Karpas-422 (cell line): ENCODE measurements at regions not wholly inside any gene's neighbourhood (a gene's known extent, or its start where the extent isn't known, plus 50 kb on each side); places are given as distances from the start of the nearest gene placed in this dataset.

Experiments
- DNase-seq: peaks from one replicate; pipeline ENCODE4 v3.0.0-alpha.2; 2015
- H2AFZ ChIP-seq: fragments of 200-600 bp; sonication (generic); 2 replicates; pipeline ENCODE4 v1.6.1; 2014; ENCODE audit warnings: antibody characterized with exemption, low read length, mixed read lengths
- H3K27ac ChIP-seq: fragments of 200-600 bp; sonication (generic); 2 replicates; pipeline ENCODE4 v1.5.1; 2014; ENCODE audit warnings: mild to moderate bottlenecking, low read length, moderate library complexity
- H3K27me3 ChIP-seq: fragments of 200-600 bp; sonication (generic); 2 replicates; pipeline ENCODE4 v1.6.1; 2014; ENCODE audit warnings: low read length, mixed read lengths
- H3K36me3 ChIP-seq: fragments of 200-600 bp; sonication (generic); 2 replicates; pipeline ENCODE4 v1.6.1; 2014; ENCODE audit warnings: low read length, mixed read lengths; ENCODE audit not compliant: insufficient read depth
- H3K4me1 ChIP-seq: fragments of 200-600 bp; sonication (generic); 2 replicates; pipeline ENCODE4 v1.6.1; 2014; ENCODE audit warnings: mild to moderate bottlenecking, low read length, mixed read lengths
- H3K4me2 ChIP-seq: fragments of 200-600 bp; sonication (generic); 2 replicates; pipeline ENCODE4 v1.6.1; 2014; ENCODE audit warnings: low read length, low read depth, mild to moderate bottlenecking; ENCODE audit not compliant: poor library complexity, severe bottlenecking
- H3K4me3 ChIP-seq: fragments of 200-600 bp; sonication (generic); 2 replicates; pipeline ENCODE4 v1.5.1; 2014; ENCODE audit warnings: mild to moderate bottlenecking, antibody characterized with exemption, low read length, mixed read lengths
- H3K79me2 ChIP-seq: fragments of 200-600 bp; sonication (generic); 2 replicates; pipeline ENCODE4 v1.6.1; 2014; ENCODE audit warnings: mild to moderate bottlenecking, low read length, mixed read lengths
- H3K9ac ChIP-seq: fragments of 200-600 bp; sonication (generic); 2 replicates; pipeline ENCODE4 v1.6.0; 2014; ENCODE audit warnings: low read length
- H3K9me2 ChIP-seq: fragments of 200-600 bp; sonication (generic), shearing (Covaris generic); replicated peaks from 2 replicates; pipeline ENCODE4 v1.6.0; 2014; ENCODE audit warnings: mild to moderate bottlenecking, low read length, moderate library complexity; ENCODE audit not compliant: insufficient read depth
- H3K9me3 ChIP-seq: fragments of 300-700, 200-600 bp; sonication (generic); 2 replicates; pipeline ENCODE4 v1.6.1; 2014; ENCODE audit warnings: low read length, mixed read lengths
- H4K20me1 ChIP-seq: fragments of 200-600 bp; sonication (generic); 2 replicates; pipeline ENCODE4 v1.6.1; 2014; ENCODE audit warnings: mild to moderate bottlenecking, antibody characterized with exemption, low read length, low read depth; ENCODE audit not compliant: insufficient read depth

DNA sequence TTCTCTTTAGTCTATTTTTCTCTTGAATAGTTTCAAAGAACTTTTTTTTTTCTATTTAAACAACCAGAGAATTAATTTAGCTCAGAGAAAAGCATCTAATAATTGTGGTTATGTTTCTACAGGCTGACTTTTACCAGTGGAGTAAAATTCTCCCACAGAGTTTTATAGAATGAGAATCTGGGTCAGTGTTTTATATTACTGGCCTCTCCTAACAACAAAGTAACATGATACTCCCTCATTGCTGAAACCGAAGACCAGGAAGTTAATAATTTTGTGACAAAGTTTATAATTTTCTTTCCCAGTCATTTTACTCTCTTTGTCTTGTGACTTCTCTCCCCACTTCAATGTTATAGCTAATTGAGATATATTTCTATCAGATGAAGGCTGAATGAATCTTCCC lies 946.9 kb downstream of the EPHA3 start:
- Histone ChIP-seq H3K27me3 (no peaks in the 10 kb centered on the region), H3K4me1 (no peaks in the 10 kb centered on the region), H3K4me2 (no peak overlapping the region), H3K4me3 (no peak overlapping the region), H3K9me3 (no peaks in the 10 kb centered on the region), H3K27ac (no peak overlapping the region), H4K20me1 (no peaks in the 10 kb centered on the region), H3K9me2 (no peaks in the 10 kb centered on the region), H3K36me3 (no peaks in the 10 kb centered on the region), H2AFZ (no peak overlapping the region), H3K9ac (no peak overlapping the region), H3K79me2 (no peaks in the 10 kb centered on the region)
- no peak for DNase-seq

DNA sequence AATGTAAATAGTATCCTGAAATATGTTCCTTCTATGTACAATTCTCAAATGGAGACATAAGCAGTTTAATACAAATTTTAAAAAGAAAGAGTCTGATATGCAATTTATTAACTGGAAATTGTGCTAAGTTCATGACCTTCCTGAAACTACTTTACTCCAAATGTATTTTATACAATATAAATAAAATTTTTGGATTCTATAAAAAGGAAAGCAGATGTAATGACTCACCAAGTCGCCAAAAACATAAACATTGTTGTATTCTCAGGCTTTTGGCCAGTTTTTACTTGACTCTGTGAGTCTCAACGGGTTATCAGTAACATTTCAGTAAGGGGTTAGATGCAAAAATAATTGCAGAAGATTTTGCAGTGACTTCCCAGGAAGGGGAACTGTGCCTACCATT lies 948.2 kb downstream of the EPHA3 start:
- no peak overlapping the region for H3K27ac ChIP-seq
- no peak overlapping the region for H2AFZ ChIP-seq
- no peaks in the 10 kb centered on the region for H3K9me3 ChIP-seq
- no peaks in the 10 kb centered on the region for H3K27me3 ChIP-seq
- H4K20me1 ChIP-seq, result no peaks in the 10 kb centered on the region
- no peaks in the 10 kb centered on the region for H3K79me2 ChIP-seq
- H3K4me3 ChIP-seq, result no peak overlapping the region
- DNase-seq, result no peak
- H3K36me3 ChIP-seq, result no peaks in the 10 kb centered on the region
- no peaks in the 10 kb centered on the region for H3K9me2 ChIP-seq
- H3K9ac ChIP-seq, result no peak overlapping the region
- no peak overlapping the region for H3K4me2 ChIP-seq
- no peaks in the 10 kb centered on the region for H3K4me1 ChIP-seq

DNA sequence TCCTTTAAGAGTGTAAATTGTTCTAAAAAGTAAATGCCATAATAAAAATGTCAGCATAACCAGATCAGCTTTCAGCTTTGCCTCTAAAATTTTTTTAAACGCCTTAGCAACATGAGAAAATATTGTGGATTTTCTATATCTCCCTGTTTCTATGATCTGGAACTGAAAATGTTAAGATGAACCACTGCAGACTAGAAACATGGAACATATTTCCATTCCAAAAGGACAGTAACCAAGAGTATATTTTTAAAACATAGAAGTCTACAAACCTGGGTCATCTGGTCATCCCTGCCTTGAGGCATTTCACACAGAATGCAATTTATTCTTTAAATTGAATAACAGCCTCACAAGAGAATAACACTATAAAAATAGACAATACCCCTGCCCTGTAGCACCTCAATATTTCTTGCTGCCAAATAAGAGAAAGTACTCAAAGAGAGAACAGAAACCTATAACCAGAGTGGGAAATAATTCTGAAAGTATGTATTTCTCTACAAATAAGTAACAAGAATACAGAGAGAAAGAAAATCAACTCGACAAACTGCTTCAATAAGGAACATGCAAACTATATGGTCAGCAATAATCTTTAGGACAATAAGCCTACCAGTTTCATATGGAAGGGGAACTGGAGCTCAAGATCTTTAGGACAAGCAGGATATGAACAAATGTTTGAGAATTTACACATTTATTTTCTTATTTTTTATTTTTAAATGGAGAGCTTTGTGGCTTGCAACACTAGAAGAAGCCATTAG lies 949.0 kb downstream of the EPHA3 start:
- DNase-seq, result no peak
- Histone ChIP-seq H3K4me3 (no peak overlapping the region), H3K9ac (no peak overlapping the region), H3K27ac (no peak overlapping the region), H2AFZ (no peak overlapping the region), H3K27me3 (no peaks in the 10 kb centered on the region), H3K9me3 (no peaks in the 10 kb centered on the region), H4K20me1 (no peaks in the 10 kb centered on the region), H3K4me1 (no peaks in the 10 kb centered on the region), H3K9me2 (no peaks in the 10 kb centered on the region), H3K79me2 (no peaks in the 10 kb centered on the region), H3K36me3 (no peaks in the 10 kb centered on the region), H3K4me2 (no peak overlapping the region)

DNA sequence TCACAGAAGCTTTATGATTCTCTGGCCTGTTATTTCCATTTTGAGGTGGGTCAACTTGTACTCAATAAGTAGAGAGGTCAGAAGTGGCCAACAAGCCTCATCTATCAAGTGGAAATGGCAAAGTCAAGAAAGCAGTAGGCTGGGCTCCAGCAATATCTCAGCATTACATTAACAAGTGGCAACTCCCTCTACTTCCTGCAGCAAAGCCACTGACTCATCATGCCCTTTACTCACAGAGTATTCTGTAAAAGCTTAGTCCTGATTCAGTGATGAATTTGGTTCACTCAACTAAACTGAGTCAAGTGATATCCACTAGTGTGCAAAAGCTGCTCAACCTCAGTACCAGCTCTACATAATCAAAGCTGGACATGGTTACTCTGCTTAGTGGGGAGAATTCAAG lies 954.6 kb downstream of the EPHA3 start:
- no peaks in the 10 kb centered on the region for H4K20me1 ChIP-seq
- H3K79me2 ChIP-seq, result no peaks in the 10 kb centered on the region
- H3K4me1 ChIP-seq, result no peaks in the 10 kb centered on the region
- no peak overlapping the region for H3K4me3 ChIP-seq
- DNase-seq, result no peak
- no peak overlapping the region for H3K9ac ChIP-seq
- no peak overlapping the region for H3K4me2 ChIP-seq
- no peaks in the 10 kb centered on the region for H3K36me3 ChIP-seq
- H3K27me3 ChIP-seq, result no peaks in the 10 kb centered on the region
- H3K9me3 ChIP-seq, result no peaks in the 10 kb centered on the region
- H3K27ac ChIP-seq, result no peak overlapping the region
- no peak overlapping the region for H2AFZ ChIP-seq
- no peaks in the 10 kb centered on the region for H3K9me2 ChIP-seq

DNA sequence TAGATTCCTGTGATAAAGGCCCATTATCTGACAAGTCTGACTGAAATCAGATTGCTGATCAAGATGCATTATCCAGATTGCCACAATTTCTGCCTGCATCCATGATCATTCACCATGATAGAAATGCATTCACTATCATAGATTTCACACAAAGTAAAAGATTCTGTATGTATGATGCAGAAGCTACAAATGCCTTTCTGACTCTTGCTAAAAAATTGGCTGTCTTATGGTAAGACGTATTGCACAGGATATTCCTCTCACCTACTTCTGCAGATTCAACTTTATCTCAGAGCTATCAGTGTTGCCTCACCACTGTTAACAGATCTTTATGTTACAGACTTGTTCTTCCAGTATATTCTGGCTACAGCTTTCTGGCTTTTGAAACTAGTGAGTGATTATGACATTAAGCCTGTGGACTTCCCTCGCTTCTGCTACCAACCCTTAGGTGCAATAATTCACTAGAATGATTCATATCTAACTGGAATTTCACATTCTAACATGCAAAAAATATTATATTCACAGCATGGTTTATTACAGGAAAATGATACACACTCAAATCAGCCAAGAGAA lies 955.3 kb downstream of the EPHA3 start:
- Histone ChIP-seq H3K9me3 (no peaks in the 10 kb centered on the region), H3K27me3 (no peaks in the 10 kb centered on the region), H3K27ac (no peak overlapping the region), H3K9ac (no peak overlapping the region), H3K9me2 (no peaks in the 10 kb centered on the region), H3K4me2 (no peak overlapping the region), H4K20me1 (no peaks in the 10 kb centered on the region), H3K79me2 (no peaks in the 10 kb centered on the region), H3K4me1 (no peaks in the 10 kb centered on the region), H3K36me3 (no peaks in the 10 kb centered on the region), H2AFZ (no peak overlapping the region), H3K4me3 (no peak overlapping the region)
- no peak for DNase-seq

DNA sequence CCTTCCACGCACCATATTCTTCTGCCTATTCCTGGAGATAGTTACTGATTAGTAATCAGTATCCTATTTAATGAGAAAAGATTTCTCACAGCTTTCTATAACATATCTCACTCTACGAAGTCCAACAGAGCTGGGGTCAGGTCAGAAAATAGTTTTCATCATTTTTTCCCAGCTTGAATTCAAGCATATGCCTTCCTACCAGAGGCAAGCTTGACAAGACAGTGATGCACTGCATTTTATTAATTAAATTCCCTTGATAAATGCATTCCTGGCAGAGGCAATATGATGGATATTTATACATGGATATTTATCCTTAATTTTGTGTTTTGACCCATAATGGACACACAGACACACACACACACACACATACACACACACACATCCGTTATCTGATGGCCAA lies 961.4 kb downstream of the EPHA3 start:
- Histone ChIP-seq H3K9ac (no peak overlapping the region), H3K36me3 (no peaks in the 10 kb centered on the region), H3K79me2 (no peaks in the 10 kb centered on the region), H3K9me2 (no peaks in the 10 kb centered on the region), H3K4me2 (no peak overlapping the region), H3K27me3 (no peaks in the 10 kb centered on the region), H3K4me3 (no peak overlapping the region), H2AFZ (no peak overlapping the region), H3K4me1 (no peaks in the 10 kb centered on the region), H4K20me1 (no peaks in the 10 kb centered on the region), H3K27ac (no peak overlapping the region), H3K9me3 (no peaks in the 10 kb centered on the region; the same call in 1 of the 2 replicates)
- no peak for DNase-seq

DNA sequence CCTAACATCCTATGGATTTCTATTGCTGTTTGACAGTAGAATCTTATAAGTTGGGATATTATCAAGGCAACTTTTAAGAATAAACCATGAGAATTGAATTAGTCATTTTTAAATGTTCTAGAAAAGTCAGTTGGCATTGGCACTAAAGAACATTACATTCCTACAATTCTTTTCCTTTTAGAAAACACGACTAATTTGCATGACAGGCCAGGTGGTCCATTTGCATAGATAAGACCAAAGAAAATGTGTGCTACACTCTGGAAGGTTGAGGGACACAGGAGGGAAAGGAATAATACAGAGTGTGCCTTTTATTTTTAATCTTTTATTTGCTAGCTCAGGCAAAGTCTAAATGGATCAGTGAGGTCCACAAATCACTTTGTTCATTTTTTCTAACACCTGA lies 962.3 kb downstream of the EPHA3 start:
- Histone ChIP-seq H4K20me1 (no peaks in the 10 kb centered on the region), H3K4me2 (no peak overlapping the region), H3K27me3 (no peaks in the 10 kb centered on the region), H3K36me3 (no peaks in the 10 kb centered on the region), H3K79me2 (no peaks in the 10 kb centered on the region), H2AFZ (no peak overlapping the region), H3K4me3 (no peak overlapping the region), H3K4me1 (no peaks in the 10 kb centered on the region), H3K9ac (no peak overlapping the region), H3K9me2 (no peaks in the 10 kb centered on the region), H3K9me3 (no peaks in the 10 kb centered on the region; the same call in 1 of the 2 replicates), H3K27ac (no peak overlapping the region)
- DNase-seq, result no peak

DNA sequence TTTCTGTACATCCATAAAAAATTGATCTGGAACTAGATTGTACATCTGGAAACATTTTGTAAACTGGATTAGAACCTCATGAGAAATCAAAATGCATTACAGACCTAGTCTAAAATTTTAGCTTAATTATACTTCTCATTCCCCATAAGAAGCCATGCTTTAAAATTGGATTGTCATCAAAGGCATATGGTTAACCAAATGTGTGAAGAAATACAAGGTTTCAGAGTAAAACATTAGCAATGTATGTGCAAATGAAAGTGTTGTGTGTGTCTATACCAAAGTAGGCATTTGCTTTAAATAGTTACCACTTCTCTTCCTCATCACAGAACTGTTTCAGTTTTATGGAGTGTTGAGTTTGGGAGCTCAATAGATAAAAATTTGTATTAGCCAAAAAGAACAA lies 968.7 kb downstream of the EPHA3 start:
- Histone ChIP-seq H3K9ac (no peak overlapping the region), H3K27me3 (no peaks in the 10 kb centered on the region), H3K36me3 (no peaks in the 10 kb centered on the region), H3K27ac (no peak overlapping the region), H3K9me2 (no peaks in the 10 kb centered on the region), H2AFZ (no peak overlapping the region), H4K20me1 (no peaks in the 10 kb centered on the region), H3K9me3 (no peaks in the 10 kb centered on the region), H3K4me2 (no peak overlapping the region), H3K79me2 (no peaks in the 10 kb centered on the region), H3K4me3 (no peak overlapping the region), H3K4me1 (no peaks in the 10 kb centered on the region)
- no peak for DNase-seq
